Gastroesophageal sphincter (tissue), 3 donors: ENCODE measurements at regions not wholly inside any gene's neighbourhood (a gene's known extent, or its start where the extent isn't known, plus 50 kb on each side); places are given as distances from the start of the nearest gene placed in this dataset.

ENCODE experiments used
- EP300 ChIP-seq: sonication (generic); formaldehyde crosslinking; IDR thresholded peaks from one replicate; pipeline ENCODE4 v1.6.1; 2017; ENCODE audit warnings: antibody characterized with exemption, mild to moderate bottlenecking
- TF ChIP-seq, protein P1 (sequence below), 4 experiments: fragments of 200-600 bp in 2 of 4; fragments of 450-650 bp in 2 of 4; sonication (generic) in 1 of 4; IDR thresholded peaks; one replicate each; pipeline ENCODE4 v1.5.1; 2017 to 2019; ENCODE audit warnings: antibody characterized with exemption in 4 of 4, mild to moderate bottlenecking in 2 of 4, moderate library complexity in 2 of 4

DNA sequence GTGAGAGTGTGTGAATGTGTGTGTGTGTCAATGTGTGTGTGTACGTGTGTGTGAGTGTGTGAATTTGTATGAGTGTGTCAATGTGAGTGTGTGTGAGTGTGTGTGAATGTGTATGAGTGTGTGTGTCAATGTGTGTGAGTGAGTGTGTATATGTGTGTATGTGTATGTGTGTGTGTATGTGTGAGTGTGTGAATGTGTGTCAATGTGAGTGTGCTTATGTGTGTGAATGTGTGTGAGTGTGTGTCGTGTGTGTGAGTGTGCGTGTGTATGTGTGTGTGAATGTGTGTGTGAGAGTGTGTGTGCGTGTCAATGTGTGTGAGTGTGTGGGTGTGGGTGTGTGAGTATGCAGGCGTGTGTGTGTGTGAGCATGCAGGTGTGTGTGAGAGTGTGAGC, 93.5 kb upstream of the ALDH1A3 start:
- TF ChIP-seq, protein P1, sequence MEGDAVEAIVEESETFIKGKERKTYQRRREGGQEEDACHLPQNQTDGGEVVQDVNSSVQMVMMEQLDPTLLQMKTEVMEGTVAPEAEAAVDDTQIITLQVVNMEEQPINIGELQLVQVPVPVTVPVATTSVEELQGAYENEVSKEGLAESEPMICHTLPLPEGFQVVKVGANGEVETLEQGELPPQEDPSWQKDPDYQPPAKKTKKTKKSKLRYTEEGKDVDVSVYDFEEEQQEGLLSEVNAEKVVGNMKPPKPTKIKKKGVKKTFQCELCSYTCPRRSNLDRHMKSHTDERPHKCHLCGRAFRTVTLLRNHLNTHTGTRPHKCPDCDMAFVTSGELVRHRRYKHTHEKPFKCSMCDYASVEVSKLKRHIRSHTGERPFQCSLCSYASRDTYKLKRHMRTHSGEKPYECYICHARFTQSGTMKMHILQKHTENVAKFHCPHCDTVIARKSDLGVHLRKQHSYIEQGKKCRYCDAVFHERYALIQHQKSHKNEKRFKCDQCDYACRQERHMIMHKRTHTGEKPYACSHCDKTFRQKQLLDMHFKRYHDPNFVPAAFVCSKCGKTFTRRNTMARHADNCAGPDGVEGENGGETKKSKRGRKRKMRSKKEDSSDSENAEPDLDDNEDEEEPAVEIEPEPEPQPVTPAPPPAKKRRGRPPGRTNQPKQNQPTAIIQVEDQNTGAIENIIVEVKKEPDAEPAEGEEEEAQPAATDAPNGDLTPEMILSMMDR (IDR thresholded peaks at IDR 0.05): no peak
- TF ChIP-seq EP300: no peak
